Kidney (tissue), 13 donors: ENCODE measurements at regions not wholly inside any gene's neighbourhood (a gene's known extent, or its start where the extent isn't known, plus 50 kb on each side); places are given as distances from the start of the nearest gene placed in this dataset.

ENCODE experiments used
- DNase-seq, 5 donors: peaks; one replicate each; pipeline ENCODE4 v3.0.0-alpha.2; 2013 to 2020
- FAIRE-seq: peaks from 2 replicates; lab custom pipeline; 2012; peaks lifted over from hg19 to GRCh38; lab: Jason Lieb, UNC
- H3K27ac ChIP-seq, 2 donors: one replicate each; pipeline ENCODE4 v1.7.0; 2013; ENCODE audit warnings: low read depth in 2 of 2, low read length in 2 of 2, inconsistent platforms in 1 of 2
- H3K27me3 ChIP-seq: one replicate; pipeline ENCODE4 v1.7.1; 2013; ENCODE audit warnings: low read length, inconsistent platforms; ENCODE audit not compliant: control insufficient read depth, insufficient read depth
- H3K36me3 ChIP-seq, 3 donors: one replicate each; pipeline versions ENCODE4 v1.7.0 to v1.7.1; 2013; ENCODE audit warnings: low read length in 3 of 3, control low read depth in 1 of 3, inconsistent platforms in 1 of 3; ENCODE audit not compliant: insufficient read depth in 3 of 3, control insufficient read depth in 2 of 3
- H3K4me1 ChIP-seq, 3 donors: one replicate each; pipeline versions ENCODE4 v1.7.0 to v1.7.1; 2013; ENCODE audit warnings: low read length in 3 of 3, inconsistent platforms in 1 of 3, low read depth in 1 of 3; ENCODE audit not compliant: control insufficient read depth in 2 of 3, insufficient read depth in 2 of 3
- H3K4me3 ChIP-seq, 3 donors: one replicate each; pipeline versions ENCODE4 v1.7.0 to v1.8.1; 2013; ENCODE audit warnings: low read length in 3 of 3, control low read depth in 1 of 3, inconsistent platforms in 1 of 3
- H3K9ac ChIP-seq, 3 donors: one replicate each; pipeline versions ENCODE4 v1.7.0 to v1.7.1; 2013; ENCODE audit warnings: low read length in 3 of 3, control low read depth in 1 of 3, inconsistent platforms in 1 of 3
- H3K9me3 ChIP-seq, 3 donors: one replicate each; pipeline versions ENCODE4 v1.7.0 to v1.7.1; 2013; ENCODE audit warnings: low read length in 3 of 3, control low read depth in 1 of 3, inconsistent platforms in 1 of 3; ENCODE audit not compliant: control insufficient read depth in 2 of 3, insufficient read depth in 1 of 3
- CTCF ChIP-seq: IDR thresholded peaks from 3 replicates; pipeline ENCODE4 v1.5.1; 2012; ENCODE audit warnings: mild to moderate bottlenecking, moderate library complexity, borderline replicate concordance; ENCODE audit not compliant: insufficient read depth; ENCODE audit errors: extremely low read depth
- intact Hi-C: fragments of 100-400 bp; cut with DNase I; formaldehyde crosslinking; loops from one replicate; pipeline ENCODE4 v1.11.1; 2022
- donor health status: control.
- donor health status: control.
- donor health status: control.
- donor health status: control.
- donor health status: control.
- donor health status: DM: yes; HTN: yes; CAD: no.
- donor health status: Normal renal cell carcinoma (clear cell type).

- no peak overlapping the region for H3K27ac ChIP-seq
- TF ChIP-seq CTCF: no peak
- FAIRE-seq: no peak
- H3K36me3 ChIP-seq: no peaks in the 10 kb centered on the region
- no peak overlapping the region for H3K4me3 ChIP-seq
- intact Hi-C loops: no loop called here
- H3K9me3 ChIP-seq: no peaks in the 10 kb centered on the region
- DNase-seq: peak in 4 of 5 donors; percentile 43 to 79 (median 58)
- no peaks in the 10 kb centered on the region for H3K27me3 ChIP-seq
- no peaks in the 10 kb centered on the region for H3K4me1 ChIP-seq
- no peak overlapping the region for H3K9ac ChIP-seq
These were observed 241.3 kb upstream of the SETMAR start for GRCh38 chr3:4061783-4062360.

GRCh38 chr3:4062621-4063020 is 240.5 kb upstream of the SETMAR start:
- no peak for TF ChIP-seq CTCF
- H3K27ac ChIP-seq: no peak overlapping the region
- H3K4me1 ChIP-seq: no peaks in the 10 kb centered on the region
- FAIRE-seq (no peak), DNase-seq (no peak)
- H3K4me3 ChIP-seq: no peak overlapping the region
- intact Hi-C loops: no loop called here
- H3K27me3 ChIP-seq: no peaks in the 10 kb centered on the region
- no peaks in the 10 kb centered on the region for H3K36me3 ChIP-seq
- H3K9me3 ChIP-seq: no peaks in the 10 kb centered on the region
- no peak overlapping the region for H3K9ac ChIP-seq

- TF ChIP-seq CTCF: no peak
- H3K36me3 ChIP-seq: no peaks in the 10 kb centered on the region
- H3K9ac ChIP-seq: no peak overlapping the region
- no peaks in the 10 kb centered on the region for H3K9me3 ChIP-seq
- intact Hi-C loops: no loop called here
- H3K27ac ChIP-seq: no peak overlapping the region
- no peaks in the 10 kb centered on the region for H3K4me1 ChIP-seq
- no peak overlapping the region for H3K4me3 ChIP-seq
- no peak for DNase-seq
- no peak for FAIRE-seq
- H3K27me3 ChIP-seq: no peaks in the 10 kb centered on the region
These were observed 239.1 kb upstream of the SETMAR start for GRCh38 chr3:4063916-4064574.
